ENCODE measurements at regions not wholly inside any gene's neighbourhood (a gene's known extent, or its start where the extent isn't known, plus 50 kb on each side); places are given as distances from the start of the nearest gene placed in this dataset.

DNA sequence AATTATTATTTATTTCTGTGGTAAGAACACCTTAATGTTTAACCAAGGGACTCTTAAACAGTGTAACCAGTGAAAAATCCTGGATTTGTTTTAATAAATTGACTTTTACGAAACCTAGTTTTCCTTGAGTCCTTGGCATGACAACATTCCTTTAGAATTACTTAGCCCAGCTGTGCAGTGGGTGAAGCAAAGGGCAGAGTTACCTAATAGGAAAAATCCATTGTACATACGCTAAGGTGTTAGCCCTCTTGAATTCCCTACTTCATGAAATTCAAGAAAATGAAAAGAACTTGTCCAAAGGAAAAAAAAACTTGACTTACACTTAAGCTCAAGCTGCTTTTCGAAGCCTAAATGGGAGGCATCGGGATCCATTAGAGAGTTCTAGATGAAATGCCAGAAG is 852.0 kb upstream of the ADAMTS5 start:
- TF ChIP-seq CTCF (optimal IDR thresholded peaks at IDR 0.05 in 1 of 3, IDR thresholded peaks at IDR 0.05 in 1 of 3, conservative IDR thresholded peaks at IDR 0.05 in 1 of 3; ENCODE audit: extremely low read depth in 1 of 3, insufficient read depth in 2 of 3, low read length in 3 of 3) (no peak), EZH2 (IDR thresholded peaks at IDR 0.05; ENCODE audit: low read length) (no peak)
